ENCODE measurements at regions not wholly inside any gene's neighbourhood (a gene's known extent, or its start where the extent isn't known, plus 50 kb on each side); places are given as distances from the start of the nearest gene placed in this dataset.

DNA sequence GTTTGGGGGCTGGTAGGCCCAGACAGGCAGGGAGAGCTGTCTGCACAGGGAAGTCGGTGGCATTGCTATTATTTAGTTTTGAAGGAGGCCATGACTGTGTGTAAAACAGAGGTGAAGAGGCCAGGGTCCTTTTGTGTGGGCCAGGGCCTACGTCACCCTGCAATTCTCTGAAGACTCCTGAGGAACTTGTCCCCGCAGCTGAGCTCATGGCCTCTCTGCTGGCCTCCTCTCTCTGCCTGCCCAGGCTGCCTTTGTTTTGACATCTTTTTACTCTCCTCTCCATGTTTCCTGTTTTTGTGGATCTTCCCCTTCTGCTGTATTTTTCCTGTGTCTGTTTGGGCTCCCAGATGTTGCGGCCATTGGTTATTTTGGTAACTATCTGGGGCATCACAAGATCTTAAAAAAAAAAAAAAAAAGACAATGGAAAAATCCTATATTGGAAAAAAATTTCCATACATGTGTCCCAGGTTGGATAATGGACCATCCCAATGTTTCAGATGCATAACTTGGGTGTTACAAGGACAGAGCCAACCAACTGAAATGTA lies 280.7 kb downstream of the RPS6KC1 start (continued):
- TF ChIP-seq, protein P1, sequence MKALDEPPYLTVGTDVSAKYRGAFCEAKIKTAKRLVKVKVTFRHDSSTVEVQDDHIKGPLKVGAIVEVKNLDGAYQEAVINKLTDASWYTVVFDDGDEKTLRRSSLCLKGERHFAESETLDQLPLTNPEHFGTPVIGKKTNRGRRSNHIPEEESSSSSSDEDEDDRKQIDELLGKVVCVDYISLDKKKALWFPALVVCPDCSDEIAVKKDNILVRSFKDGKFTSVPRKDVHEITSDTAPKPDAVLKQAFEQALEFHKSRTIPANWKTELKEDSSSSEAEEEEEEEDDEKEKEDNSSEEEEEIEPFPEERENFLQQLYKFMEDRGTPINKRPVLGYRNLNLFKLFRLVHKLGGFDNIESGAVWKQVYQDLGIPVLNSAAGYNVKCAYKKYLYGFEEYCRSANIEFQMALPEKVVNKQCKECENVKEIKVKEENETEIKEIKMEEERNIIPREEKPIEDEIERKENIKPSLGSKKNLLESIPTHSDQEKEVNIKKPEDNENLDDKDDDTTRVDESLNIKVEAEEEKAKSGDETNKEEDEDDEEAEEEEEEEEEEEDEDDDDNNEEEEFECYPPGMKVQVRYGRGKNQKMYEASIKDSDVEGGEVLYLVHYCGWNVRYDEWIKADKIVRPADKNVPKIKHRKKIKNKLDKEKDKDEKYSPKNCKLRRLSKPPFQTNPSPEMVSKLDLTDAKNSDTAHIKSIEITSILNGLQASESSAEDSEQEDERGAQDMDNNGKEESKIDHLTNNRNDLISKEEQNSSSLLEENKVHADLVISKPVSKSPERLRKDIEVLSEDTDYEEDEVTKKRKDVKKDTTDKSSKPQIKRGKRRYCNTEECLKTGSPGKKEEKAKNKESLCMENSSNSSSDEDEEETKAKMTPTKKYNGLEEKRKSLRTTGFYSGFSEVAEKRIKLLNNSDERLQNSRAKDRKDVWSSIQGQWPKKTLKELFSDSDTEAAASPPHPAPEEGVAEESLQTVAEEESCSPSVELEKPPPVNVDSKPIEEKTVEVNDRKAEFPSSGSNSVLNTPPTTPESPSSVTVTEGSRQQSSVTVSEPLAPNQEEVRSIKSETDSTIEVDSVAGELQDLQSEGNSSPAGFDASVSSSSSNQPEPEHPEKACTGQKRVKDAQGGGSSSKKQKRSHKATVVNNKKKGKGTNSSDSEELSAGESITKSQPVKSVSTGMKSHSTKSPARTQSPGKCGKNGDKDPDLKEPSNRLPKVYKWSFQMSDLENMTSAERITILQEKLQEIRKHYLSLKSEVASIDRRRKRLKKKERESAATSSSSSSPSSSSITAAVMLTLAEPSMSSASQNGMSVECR (CRISPR knock-in tag; IDR thresholded peaks at IDR 0.05; ENCODE audit: borderline replicate concordance): no peak
- no peak for TF ChIP-seq ZNF423 (CRISPR knock-in tag; IDR thresholded peaks at IDR 0.05)
- no peak for TF ChIP-seq CREM (CRISPR knock-in tag; IDR thresholded peaks at IDR 0.05)
- TF ChIP-seq MXD4 (CRISPR knock-in tag; IDR thresholded peaks at IDR 0.05; ENCODE audit: borderline replicate concordance): no peak

DNA sequence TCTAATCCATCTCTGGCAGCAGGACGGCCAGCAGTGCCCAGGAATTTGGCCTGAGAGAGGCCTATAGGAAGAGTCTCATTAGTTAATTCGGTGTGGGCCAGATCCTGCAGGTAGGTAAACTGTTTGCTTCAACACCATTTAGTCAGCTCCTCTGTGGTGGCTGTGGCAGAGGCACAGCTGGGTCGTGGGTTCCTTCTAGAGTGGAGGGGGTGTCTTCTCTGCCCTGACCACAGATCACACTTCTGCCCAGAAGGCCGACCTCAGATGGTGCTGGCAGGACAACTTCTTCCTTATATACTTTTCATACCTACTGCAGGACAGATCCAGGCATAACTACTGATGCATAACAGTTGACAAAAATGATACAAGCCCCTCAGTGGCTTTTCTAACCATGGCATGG lies 281.4 kb downstream of the RPS6KC1 start:
- ATAC-seq: no peak

DNA sequence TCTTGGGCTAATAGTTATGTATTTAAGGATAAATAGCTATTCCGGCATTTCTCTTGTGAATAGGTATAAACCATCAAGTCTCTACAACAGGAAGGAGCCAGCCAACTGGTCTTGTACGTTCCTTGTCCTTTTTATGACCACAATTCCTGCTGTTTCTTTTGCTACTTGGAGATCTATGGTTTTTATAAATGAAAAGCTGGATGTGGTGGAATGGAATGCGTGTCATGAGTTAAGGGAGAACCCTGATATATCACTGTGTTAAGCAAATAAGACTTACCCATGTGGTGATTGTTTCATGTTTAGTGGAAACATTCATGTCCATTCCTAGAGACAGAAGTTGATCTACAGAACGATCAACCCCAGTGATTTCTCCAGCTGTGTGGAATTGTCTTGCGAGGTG lies 282.1 kb downstream of the RPS6KC1 start:
- no peak for ATAC-seq
- DNase-seq (ENCODE audit: low spot score): no peak
- Mint-ChIP-seq H3K27me3 (ENCODE audit: low read depth) (no peaks in the 10 kb centered on the region; the same call in 1 of the 2 replicates), H3K4me1 (no peaks in the 10 kb centered on the region), H3K36me3 (no peaks in the 10 kb centered on the region), H3K9me3 (no peaks in the 10 kb centered on the region), H3K27ac (no peak overlapping the region), H3K4me3 (no peak overlapping the region)
- POLR2A ChIA-PET: no interaction called here
- TF ChIP-seq TEAD1 (CRISPR knock-in tag; IDR thresholded peaks at IDR 0.05): no peak
- TF ChIP-seq ATF1 (CRISPR knock-in tag; IDR thresholded peaks at IDR 0.05): no peak
- TF ChIP-seq JUN (CRISPR knock-in tag; IDR thresholded peaks at IDR 0.05): no peak
- no peak for TF ChIP-seq ELF4 (CRISPR knock-in tag; IDR thresholded peaks at IDR 0.05; ENCODE audit: low read depth)
- TF ChIP-seq KAT7 (CRISPR knock-in tag; IDR thresholded peaks at IDR 0.05; ENCODE audit: borderline replicate concordance): no peak
- no peak for TF ChIP-seq ZBTB21 (CRISPR knock-in tag; IDR thresholded peaks at IDR 0.05; ENCODE audit: borderline replicate concordance)
- no peak for TF ChIP-seq ZNF121 (CRISPR knock-in tag; IDR thresholded peaks at IDR 0.05)
- TF ChIP-seq, protein P2, sequence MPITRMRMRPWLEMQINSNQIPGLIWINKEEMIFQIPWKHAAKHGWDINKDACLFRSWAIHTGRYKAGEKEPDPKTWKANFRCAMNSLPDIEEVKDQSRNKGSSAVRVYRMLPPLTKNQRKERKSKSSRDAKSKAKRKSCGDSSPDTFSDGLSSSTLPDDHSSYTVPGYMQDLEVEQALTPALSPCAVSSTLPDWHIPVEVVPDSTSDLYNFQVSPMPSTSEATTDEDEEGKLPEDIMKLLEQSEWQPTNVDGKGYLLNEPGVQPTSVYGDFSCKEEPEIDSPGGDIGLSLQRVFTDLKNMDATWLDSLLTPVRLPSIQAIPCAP (CRISPR knock-in tag; IDR thresholded peaks at IDR 0.05): no peak
- TF ChIP-seq, protein P3, sequence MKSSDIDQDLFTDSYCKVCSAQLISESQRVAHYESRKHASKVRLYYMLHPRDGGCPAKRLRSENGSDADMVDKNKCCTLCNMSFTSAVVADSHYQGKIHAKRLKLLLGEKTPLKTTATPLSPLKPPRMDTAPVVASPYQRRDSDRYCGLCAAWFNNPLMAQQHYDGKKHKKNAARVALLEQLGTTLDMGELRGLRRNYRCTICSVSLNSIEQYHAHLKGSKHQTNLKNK (CRISPR knock-in tag; IDR thresholded peaks at IDR 0.05): no peak
- TF ChIP-seq GTF2I (CRISPR knock-in tag; conservative IDR thresholded peaks at IDR 0.05): no peak
- TF ChIP-seq TCF7 (CRISPR knock-in tag; IDR thresholded peaks at IDR 0.05; ENCODE audit: low read depth): no peak
- TF ChIP-seq, protein P4, sequence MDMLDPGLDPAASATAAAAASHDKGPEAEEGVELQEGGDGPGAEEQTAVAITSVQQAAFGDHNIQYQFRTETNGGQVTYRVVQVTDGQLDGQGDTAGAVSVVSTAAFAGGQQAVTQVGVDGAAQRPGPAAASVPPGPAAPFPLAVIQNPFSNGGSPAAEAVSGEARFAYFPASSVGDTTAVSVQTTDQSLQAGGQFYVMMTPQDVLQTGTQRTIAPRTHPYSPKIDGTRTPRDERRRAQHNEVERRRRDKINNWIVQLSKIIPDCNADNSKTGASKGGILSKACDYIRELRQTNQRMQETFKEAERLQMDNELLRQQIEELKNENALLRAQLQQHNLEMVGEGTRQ (CRISPR knock-in tag; IDR thresholded peaks at IDR 0.05): no peak
- TF ChIP-seq NR1H2 (CRISPR knock-in tag; IDR thresholded peaks at IDR 0.05): no peak
- TF ChIP-seq, protein P5, sequence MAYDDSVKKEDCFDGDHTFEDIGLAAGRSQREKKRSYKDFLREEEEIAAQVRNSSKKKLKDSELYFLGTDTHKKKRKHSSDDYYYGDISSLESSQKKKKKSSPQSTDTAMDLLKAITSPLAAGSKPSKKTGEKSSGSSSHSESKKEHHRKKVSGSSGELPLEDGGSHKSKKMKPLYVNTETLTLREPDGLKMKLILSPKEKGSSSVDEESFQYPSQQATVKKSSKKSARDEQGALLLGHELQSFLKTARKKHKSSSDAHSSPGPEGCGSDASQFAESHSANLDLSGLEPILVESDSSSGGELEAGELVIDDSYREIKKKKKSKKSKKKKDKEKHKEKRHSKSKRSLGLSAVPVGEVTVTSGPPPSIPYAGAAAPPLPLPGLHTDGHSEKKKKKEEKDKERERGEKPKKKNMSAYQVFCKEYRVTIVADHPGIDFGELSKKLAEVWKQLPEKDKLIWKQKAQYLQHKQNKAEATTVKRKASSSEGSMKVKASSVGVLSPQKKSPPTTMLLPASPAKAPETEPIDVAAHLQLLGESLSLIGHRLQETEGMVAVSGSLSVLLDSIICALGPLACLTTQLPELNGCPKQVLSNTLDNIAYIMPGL (CRISPR knock-in tag; IDR thresholded peaks at IDR 0.05): no peak
- TF ChIP-seq SP1 (CRISPR knock-in tag; conservative IDR thresholded peaks at IDR 0.05): no peak
- TF ChIP-seq, protein P6, sequence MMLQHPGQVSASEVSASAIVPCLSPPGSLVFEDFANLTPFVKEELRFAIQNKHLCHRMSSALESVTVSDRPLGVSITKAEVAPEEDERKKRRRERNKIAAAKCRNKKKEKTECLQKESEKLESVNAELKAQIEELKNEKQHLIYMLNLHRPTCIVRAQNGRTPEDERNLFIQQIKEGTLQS (CRISPR knock-in tag; conservative IDR thresholded peaks at IDR 0.05): no peak
- TF ChIP-seq ESRRA (CRISPR knock-in tag; IDR thresholded peaks at IDR 0.05; ENCODE audit: borderline replicate concordance): no peak
- TF ChIP-seq OVOL2 (CRISPR knock-in tag; IDR thresholded peaks at IDR 0.05; ENCODE audit: borderline replicate concordance): no peak
- TF ChIP-seq RELA (CRISPR knock-in tag; IDR thresholded peaks at IDR 0.05; ENCODE audit: borderline replicate concordance): no peak
- no peak for TF ChIP-seq CBFB (CRISPR knock-in tag; IDR thresholded peaks at IDR 0.05; ENCODE audit: low read depth)
- CTCF ChIA-PET: no interaction called here

More for the DNA sequence above, 281.4 kb downstream of the RPS6KC1 start:
- H3K9me3 Mint-ChIP-seq: no peaks in the 10 kb centered on the region
- TF ChIP-seq CBFB (CRISPR knock-in tag; IDR thresholded peaks at IDR 0.05; ENCODE audit: low read depth) (no peak), SMAD4 (CRISPR knock-in tag; IDR thresholded peaks at IDR 0.05) (no peak)
- TF ChIP-seq, protein P6 (CRISPR knock-in tag; conservative IDR thresholded peaks at IDR 0.05): no peak
- no peak overlapping the region for H3K27ac Mint-ChIP-seq
- no peaks in the 10 kb centered on the region; the same call in 1 of the 2 replicates for H3K27me3 Mint-ChIP-seq (ENCODE audit: low read depth)
- H3K36me3 Mint-ChIP-seq: no peaks in the 10 kb centered on the region
- DNase-seq (ENCODE audit: low spot score): no peak
- ChIA-PET CTCF (no interaction called here), POLR2A (no interaction called here)
- no peaks in the 10 kb centered on the region for H3K4me1 Mint-ChIP-seq
- no peak overlapping the region for H3K4me3 Mint-ChIP-seq
